ENCODE measurements at regions not wholly inside any gene's neighbourhood (a gene's known extent, or its start where the extent isn't known, plus 50 kb on each side); places are given as distances from the start of the nearest gene placed in this dataset.
"Not testable (repeated sequence)": the region's sequence is repeated elsewhere in the genome, so short reads cannot be mapped to it uniquely, and the experiment has no call there.

GRCh38 chr11:119586181-119586580 lies 142.8 kb downstream of the NECTIN1 start:
- no peak for DNase-seq

- DNase-seq: peak in 1 of 2 experiments; percentile 37
These were observed 143.8 kb downstream of the NECTIN1 start for GRCh38 chr11:119585043-119585781.

DNA sequence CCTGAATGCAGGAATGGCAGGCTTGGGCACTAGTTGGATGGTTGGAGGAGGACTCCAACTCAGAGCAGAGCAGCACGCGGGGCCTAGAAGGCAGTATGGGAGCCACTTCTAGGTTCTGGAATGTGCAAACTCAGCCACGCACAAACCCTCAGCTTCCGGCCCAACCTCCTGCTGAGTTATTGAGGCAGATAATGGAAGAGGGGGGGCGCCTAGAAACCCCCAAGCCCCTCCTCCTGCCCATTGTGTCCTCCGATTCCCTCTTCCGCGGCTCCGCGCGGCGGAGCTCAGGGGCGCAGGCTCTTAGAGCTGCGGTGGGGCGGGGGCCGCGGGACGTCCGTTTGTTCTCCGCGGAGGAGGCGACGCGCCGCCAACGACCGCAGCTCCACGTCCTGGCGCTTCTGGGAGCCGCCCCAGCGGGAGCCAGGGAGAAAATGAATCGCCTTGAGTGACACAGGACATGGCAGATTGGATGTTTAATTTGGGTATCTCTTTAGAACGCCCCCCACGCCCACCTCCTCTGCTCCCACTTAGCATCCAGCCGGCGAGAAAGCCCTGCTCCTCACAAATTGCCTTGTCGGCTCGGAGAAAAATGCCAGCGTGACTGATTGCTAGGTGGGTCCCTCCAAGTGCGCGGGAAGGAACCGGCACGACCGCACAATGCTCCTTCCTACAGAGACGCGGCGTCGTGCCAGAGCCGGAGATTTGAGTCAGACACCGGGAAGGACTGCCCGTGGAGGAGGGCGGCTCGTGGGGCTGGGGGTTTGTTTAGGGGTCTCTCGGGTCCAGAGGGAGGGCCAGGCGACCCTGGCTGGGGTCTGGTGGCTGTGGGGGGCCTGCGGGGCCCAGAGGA lies 144.6 kb downstream of the NECTIN1 start:
- peak in 1 of 2 experiments; percentile 44 for DNase-seq

DNA sequence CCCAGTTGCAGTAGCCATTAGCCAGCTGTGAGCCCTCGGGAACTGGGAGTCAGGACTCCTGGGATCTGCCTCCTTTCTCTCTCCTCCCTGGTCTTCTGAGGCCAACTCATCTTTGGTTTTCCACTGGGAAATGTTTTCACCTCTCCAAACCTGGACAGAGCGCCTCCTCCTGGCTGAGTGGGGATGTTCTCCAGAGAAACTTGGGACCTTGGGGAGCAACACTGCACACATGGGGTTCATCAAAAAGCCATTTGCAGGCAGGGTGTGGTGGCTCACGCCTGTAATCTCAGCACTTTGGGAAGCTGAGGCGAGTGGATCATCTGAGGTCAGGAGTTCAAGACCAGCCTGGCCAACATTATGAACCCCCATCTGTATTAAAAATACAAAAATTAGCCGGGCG lies 145.4 kb downstream of the NECTIN1 start:
- DNase-seq: no peak

GRCh38 chr11:119581396-119581795 lies 147.6 kb downstream of the NECTIN1 start:
- DNase-seq: not testable (repeated sequence)

- no peak for DNase-seq
These were observed 148.2 kb downstream of the NECTIN1 start for GRCh38 chr11:119580751-119581150.

DNA sequence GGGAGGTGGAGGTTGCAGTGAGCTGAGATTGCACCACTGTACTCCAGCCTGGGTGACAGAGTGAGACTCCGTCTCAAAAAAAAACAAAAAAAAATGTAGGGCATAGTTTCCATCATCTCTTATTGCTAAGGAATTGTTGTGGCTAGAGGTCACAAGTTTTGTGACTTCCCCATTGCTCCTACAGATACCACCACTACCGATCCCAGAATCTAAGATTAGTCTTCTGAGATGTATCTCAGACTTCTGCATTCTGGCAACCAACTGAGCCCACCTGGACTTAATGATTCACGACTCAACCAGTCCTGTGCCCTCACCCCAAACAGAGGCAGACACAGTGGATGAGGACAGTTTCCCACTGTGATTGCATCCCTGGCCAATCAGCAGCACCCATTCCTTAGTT lies 148.9 kb downstream of the NECTIN1 start:
- DNase-seq: no peak

DNA sequence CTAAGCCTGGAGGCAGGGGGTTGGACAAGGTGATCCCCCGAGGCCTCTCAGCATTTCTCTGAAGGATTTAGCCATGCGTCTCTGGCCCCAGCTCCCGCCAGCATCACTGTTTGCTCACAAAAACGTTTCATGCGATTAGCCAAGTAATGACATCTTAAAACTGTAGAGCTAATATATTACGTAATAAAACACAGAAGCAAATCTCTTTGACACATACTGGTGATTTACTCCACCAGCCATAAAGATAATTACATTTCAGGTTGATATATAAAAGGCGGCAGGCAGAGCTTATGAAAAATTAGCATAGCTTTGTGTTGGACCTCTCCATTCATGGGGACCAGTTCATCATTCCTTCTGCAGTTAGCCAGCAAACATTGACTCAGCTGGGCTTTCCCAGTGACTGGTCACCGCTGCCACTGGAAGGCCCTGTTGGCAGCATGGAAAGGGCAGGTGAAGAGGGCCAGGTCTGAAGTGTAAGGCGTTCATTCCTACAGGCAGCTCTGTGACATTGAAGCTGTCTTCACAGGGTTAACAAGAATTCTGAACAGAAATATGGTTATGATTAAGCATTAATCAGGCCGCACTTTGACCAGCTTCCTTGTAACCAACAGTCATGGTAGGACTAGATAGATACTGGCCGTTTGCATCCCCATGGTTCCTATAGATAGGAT lies 150.3 kb downstream of the NECTIN1 start:
- no peak for DNase-seq

DNA sequence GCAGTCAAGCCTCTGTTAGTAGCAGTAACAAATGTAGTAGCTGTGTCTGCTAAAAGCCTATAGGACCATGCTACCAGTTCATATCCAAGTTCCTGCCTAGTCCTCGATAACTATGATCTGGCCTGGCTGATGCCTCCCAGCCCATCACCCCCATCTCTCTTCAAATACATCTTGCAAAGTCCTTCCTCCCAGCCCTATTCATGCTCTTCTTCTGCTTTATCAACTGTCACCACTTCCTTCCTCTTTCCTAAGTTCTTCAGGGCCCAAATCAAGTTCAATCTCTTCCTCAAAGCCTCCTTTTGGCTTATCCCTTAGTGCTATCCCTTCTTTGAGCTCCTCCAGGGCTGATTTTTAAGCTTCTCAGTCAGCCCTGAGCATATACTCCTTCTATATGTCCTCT lies 150.9 kb upstream of the THY1 start:
- no peak for DNase-seq

- DNase-seq: no peak
These were observed 149.8 kb upstream of the THY1 start for GRCh38 chr11:119572481-119573424.

DNA sequence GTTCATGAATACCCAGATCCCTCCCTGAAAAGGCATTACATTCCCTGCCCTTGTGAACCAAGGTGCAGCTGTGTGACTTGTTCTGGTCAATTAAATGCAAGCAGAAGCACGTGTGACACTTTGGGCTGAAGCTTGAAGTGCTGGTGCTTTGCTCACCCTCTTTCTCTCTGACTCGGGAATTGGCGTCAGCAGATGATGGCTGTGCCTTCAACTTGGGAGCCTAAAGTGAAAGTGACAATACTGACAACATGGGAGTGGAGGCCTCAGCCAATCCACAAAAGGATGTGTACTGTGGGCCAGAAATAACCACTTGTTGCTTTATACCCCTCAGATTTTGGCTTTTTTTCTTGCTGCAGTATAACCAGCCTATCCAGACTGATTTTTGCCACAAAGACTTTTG lies 148.3 kb upstream of the THY1 start:
- no peak for DNase-seq

- peak in 1 of 2 experiments; percentile 33 for DNase-seq
These were observed 145.0 kb upstream of the THY1 start for GRCh38 chr11:119567688-119568582.

GRCh38 chr11:119566319-119566718 lies 143.3 kb upstream of the THY1 start:
- no peak for DNase-seq

DNA sequence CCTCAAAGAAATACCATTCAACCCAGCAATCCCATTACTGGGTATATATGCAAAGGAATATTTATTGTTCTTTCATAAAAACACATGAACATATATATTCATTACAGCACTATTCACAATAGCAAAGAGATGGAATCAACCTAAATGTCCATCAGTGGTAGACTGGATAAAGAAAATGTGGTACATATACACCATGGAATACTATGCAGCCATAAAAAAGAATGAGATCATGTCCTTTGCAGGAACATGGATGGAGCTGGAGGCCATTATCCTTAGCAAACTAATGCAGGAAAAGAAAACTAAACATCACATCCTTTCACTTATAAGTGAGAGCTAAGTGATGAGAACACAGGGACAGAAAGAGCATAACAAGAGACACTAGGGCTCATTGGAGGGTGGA lies 142.7 kb upstream of the THY1 start:
- not testable (repeated sequence) for DNase-seq

GRCh38 chr11:119560961-119561360 lies 138.0 kb upstream of the THY1 start:
- DNase-seq: no peak

DNA sequence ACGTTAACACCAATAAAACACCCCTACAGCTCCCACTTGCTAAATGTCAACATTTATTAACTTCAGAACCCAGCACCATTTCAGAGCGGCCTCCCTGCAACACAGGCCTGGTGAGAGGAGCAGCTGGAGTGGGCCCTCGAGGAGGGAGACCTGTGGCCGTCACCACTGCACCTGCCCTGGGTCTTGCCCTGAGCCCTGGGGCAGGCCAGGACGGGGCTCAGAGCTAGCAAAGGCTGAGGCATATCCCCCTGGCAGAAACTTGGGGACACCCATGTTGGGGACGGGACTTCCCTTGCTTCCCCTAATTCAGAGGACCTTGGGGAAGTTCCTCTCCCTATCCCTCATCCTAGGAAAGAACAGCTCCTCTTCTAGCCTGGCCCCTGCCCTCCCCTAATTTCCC lies 137.3 kb upstream of the THY1 start:
- DNase-seq: no peak

DNA sequence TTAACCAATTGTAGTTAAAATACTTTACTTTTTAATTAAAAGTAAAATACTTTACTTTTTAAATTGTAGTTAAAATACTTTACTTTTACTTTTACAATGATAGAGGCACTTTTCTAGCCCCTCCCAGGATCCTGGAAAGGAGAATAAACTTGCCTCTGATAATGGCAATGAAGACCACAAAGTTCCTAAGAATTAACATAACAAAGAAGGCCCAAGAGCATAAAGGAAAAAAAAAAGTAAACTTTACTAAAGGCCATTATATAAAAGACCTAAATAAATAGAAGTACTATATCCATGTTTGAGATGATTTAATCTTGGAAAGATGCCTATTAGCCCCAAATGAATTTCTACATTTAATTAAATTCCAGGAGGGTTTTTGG lies 129.1 kb upstream of the THY1 start:
- no peak for DNase-seq

DNA sequence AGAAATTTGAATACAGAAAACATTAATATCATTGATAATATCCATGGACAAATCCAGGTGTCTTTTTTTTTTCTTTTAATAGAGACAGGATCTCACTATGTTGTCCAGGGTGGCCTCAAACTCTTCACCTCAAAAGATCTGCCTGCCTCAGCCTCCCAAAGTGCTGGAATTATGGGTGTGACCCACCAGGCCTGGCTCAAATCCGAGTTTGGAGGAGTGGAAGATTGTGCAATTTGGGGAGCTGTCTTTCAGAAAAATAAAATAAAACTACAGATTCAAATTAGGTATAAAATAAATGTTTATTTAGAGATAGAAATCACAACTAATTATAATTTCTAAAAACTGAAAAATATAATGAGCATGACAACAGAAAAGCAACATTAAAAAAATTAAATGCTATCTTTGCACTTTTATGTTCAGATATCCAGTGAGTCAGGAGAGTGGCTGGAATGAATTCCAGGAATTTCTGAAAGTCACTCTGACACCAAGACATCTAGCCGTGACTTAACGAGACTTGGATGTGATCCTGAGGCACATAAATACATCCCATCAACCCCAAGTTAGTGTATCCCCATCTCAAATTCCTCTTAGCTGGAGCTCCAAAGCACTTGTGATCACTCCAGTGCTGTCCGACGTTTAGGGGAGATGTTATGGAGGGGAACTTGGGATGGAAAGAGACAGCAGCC lies 128.6 kb upstream of the THY1 start:
- DNase-seq: no peak

DNA sequence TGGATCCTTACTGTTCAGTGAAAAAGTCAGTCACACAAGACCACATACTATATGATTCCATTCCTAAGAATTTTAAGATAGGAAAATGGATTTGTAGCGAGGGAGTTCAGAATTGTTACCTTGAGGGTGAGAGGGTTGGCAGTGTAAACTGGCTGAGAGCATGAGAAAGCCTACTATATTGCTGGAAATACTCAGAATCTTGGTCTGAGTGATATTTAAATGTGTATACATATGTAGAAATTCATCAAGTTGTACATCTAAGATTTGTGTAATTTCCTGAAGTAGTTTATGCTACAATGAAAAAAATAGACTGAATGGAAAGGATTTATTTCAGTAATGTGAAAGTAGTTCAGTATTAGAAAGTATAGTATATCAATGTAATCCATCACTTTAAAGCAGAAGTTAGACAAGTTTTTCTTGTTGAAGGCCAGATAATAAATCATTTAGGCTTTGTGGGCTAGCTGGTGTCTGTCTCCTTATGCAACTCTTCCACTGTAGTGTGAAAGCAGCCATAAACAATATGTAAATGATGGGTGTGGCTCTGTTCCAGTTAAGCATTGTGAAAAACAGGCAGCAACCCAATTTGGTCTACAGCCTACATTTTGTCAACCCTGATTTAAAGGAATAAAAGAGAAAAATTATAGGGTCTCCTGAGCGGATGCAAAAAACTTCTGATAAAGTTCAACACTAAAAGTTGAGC lies 127.2 kb upstream of the THY1 start:
- DNase-seq: no peak

GRCh38 chr11:119547511-119547910 lies 124.5 kb upstream of the THY1 start:
- no peak for DNase-seq

All from NCI-H524 (cell line).